SK-N-SH (cell line): ENCODE measurements at regions not wholly inside any gene's neighbourhood (a gene's known extent, or its start where the extent isn't known, plus 50 kb on each side); places are given as distances from the start of the nearest gene placed in this dataset.
"Not testable (repeated sequence)": the region's sequence is repeated elsewhere in the genome, so short reads cannot be mapped to it uniquely, and the experiment has no call there.

Experiments used
- CTCF ChIA-PET: fragments of 300-600, 350-600 bp; formaldehyde crosslinking; extraction: SDS; loops from one replicate; lab custom pipeline; 2021; lab: Yijun Ruan, JAX
- POLR2A ChIA-PET: fragments of 350-600 bp; sonication (Branson Sonifier 250); formaldehyde crosslinking; extraction: SDS; loops from one replicate; lab custom pipeline; 2020; ENCODE audit warnings: antibody characterized with exemption, inconsistent platforms; lab: Yijun Ruan, JAX
- DNase-seq: peaks from one replicate; pipeline ENCODE4 v3.0.0; 2012
- H2AFZ ChIP-seq: fragments of 200-600 bp; sonication (generic); 2 replicates; pipeline ENCODE4 v1.8.1; 2016; ENCODE audit warnings: antibody characterized with exemption, mild to moderate bottlenecking, low read depth
- H3F3A ChIP-seq: fragments of 200-600 bp; sonication (generic); replicated peaks from 2 replicates; pipeline ENCODE3; 2016; ENCODE audit warnings: antibody characterized with exemption, mild to moderate bottlenecking; ENCODE audit not compliant: insufficient read depth
- H3K27ac ChIP-seq, 2 experiments: fragments of 200-500 bp in 1 of 2; fragments of 200-600 bp in 1 of 2; sonication (Bioruptor generic) in 1 of 2; sonication (generic), shearing (Covaris generic) in 1 of 2; 2 replicates each; pipeline versions ENCODE4 v1.5.1 to v1.6.1; 2014 to 2016; ENCODE audit warnings: low read depth in 2 of 2, inconsistent platforms in 1 of 2, low read length in 1 of 2, mild to moderate bottlenecking in 1 of 2, mixed read lengths in 1 of 2
- H3K27me3 ChIP-seq: fragments of 200-600 bp; sonication (generic), shearing (Covaris generic); 2 replicates; pipeline ENCODE4 v1.6.1; 2016; ENCODE audit warnings: mixed run types; ENCODE audit not compliant: insufficient read depth
- H3K36me3 ChIP-seq, 2 experiments: fragments of 200-500 bp in 1 of 2; fragments of 200-600 bp in 1 of 2; sonication (Bioruptor generic) in 1 of 2; sonication (generic) in 1 of 2; replicated peaks in 1 of 2; 2 replicates each; pipeline versions ENCODE3 to v1.5.1; 2014 to 2016; ENCODE audit warnings: low read length in 1 of 2, mild to moderate bottlenecking in 1 of 2; ENCODE audit not compliant: insufficient read depth in 2 of 2, control insufficient read depth in 1 of 2
- H3K4me1 ChIP-seq, 2 experiments: fragments of 200-500 bp in 1 of 2; fragments of 200-600 bp in 1 of 2; sonication (Bioruptor generic) in 1 of 2; sonication (generic), shearing (Covaris generic) in 1 of 2; 2 replicates each; pipeline versions ENCODE4 v1.5.1 to v1.6.1; 2014 to 2016; ENCODE audit warnings: low read depth in 1 of 2, low read length in 1 of 2, mixed run types in 1 of 2; ENCODE audit not compliant: insufficient read depth in 2 of 2, control insufficient read depth in 1 of 2
- H3K4me2 ChIP-seq: fragments of 200-600 bp; sonication (generic), shearing (Covaris generic); 2 replicates; pipeline ENCODE4 v1.6.1; 2017; ENCODE audit warnings: mixed run types
- H3K4me3 ChIP-seq, 2 experiments: fragments of 200-500 bp in 1 of 2; fragments of 200-600 bp in 1 of 2; sonication (Bioruptor generic) in 1 of 2; sonication (generic), shearing (Covaris generic) in 1 of 2; 2 replicates each; pipeline versions ENCODE4 v1.5.1 to v1.8.1; 2014 to 2016; ENCODE audit warnings: low read depth in 2 of 2, inconsistent platforms in 1 of 2, low read length in 1 of 2, mild to moderate bottlenecking in 1 of 2, mixed read lengths in 1 of 2, moderate library complexity in 1 of 2
- H3K79me2 ChIP-seq: fragments of 200-600 bp; sonication (generic); 2 replicates; pipeline ENCODE4 v1.8.1; 2017; ENCODE audit warnings: mild to moderate bottlenecking; ENCODE audit not compliant: insufficient read depth
- H3K9ac ChIP-seq: fragments of 200-600 bp; sonication (generic); 2 replicates; pipeline ENCODE4 v1.6.1; 2017; ENCODE audit warnings: mixed run types
- H3K9me2 ChIP-seq: fragments of 200-600 bp; sonication (generic); 2 replicates; pipeline ENCODE4 v1.6.1; 2017; ENCODE audit warnings: mixed run types
- H3K9me3 ChIP-seq: fragments of 200-600 bp; sonication (generic); 2 replicates; pipeline ENCODE4 v1.6.1; 2017; ENCODE audit warnings: mixed run types, mild to moderate bottlenecking, moderate library complexity
- H4K20me1 ChIP-seq: fragments of 200-600 bp; sonication (generic); 2 replicates; pipeline ENCODE4 v1.6.1; 2017; ENCODE audit warnings: mild to moderate bottlenecking, mixed run types; ENCODE audit not compliant: insufficient read depth
- CHD2 ChIP-seq: fragments of 150-350 bp; IDR thresholded peaks from 2 replicates; pipeline ENCODE4 v1.6.1; 2018; ENCODE audit warnings: low read length; ENCODE audit not compliant: partially characterized antibody
- EZH2phosphoT487 ChIP-seq: fragments of 200-600 bp; sonication (generic); IDR thresholded peaks from 2 replicates; pipeline ENCODE4 v1.6.1; 2017; ENCODE audit warnings: low read depth, mixed run types, mild to moderate bottlenecking, antibody characterized with exemption, moderate library complexity, borderline replicate concordance
- FOXJ3 ChIP-seq: sonication (generic); formaldehyde crosslinking; IDR thresholded peaks from 2 replicates; pipeline ENCODE4 v1.5.1; 2020; ENCODE audit warnings: mild to moderate bottlenecking, missing genetic modification reagents
- MXI1 ChIP-seq: IDR thresholded peaks from 2 replicates; pipeline ENCODE4 v1.6.1; 2012; ENCODE audit warnings: mild to moderate bottlenecking, low read depth, low read length, improper control_type of control experiment
- NRF1 ChIP-seq: IDR thresholded peaks from 2 replicates; pipeline ENCODE4 v1.6.1; 2012; ENCODE audit warnings: low read depth, mild to moderate bottlenecking, low read length
- POLR2AphosphoS5 ChIP-seq: IDR thresholded peaks from 2 replicates; pipeline ENCODE4 v1.6.1; 2012; ENCODE audit warnings: low read depth, low read length
- RAD21 ChIP-seq: IDR thresholded peaks from 2 replicates; pipeline ENCODE4 v1.6.1; 2012; ENCODE audit warnings: mild to moderate bottlenecking, low read length
- RFX5 ChIP-seq: IDR thresholded peaks from 2 replicates; pipeline ENCODE4 v1.6.1; 2012; ENCODE audit warnings: mild to moderate bottlenecking, improper control_type of control experiment, low read length
- SIN3A ChIP-seq: IDR thresholded peaks from 2 replicates; pipeline ENCODE4 v1.6.1; 2012; ENCODE audit warnings: low read depth, mild to moderate bottlenecking, low read length, moderate library complexity, borderline replicate concordance
- SMC3 ChIP-seq: IDR thresholded peaks from 2 replicates; pipeline ENCODE4 v1.6.1; 2012; ENCODE audit warnings: low read depth, low read length, improper control_type of control experiment
- TCF12 ChIP-seq: IDR thresholded peaks from 2 replicates; pipeline ENCODE4 v1.4.0; 2012
- TEAD4 ChIP-seq: IDR thresholded peaks from 2 replicates; pipeline ENCODE4 v1.4.0; 2012; ENCODE audit warnings: mild to moderate bottlenecking, borderline replicate concordance; ENCODE audit not compliant: insufficient read depth
- USF1 ChIP-seq: IDR thresholded peaks from 2 replicates; pipeline ENCODE4 v1.4.0; 2012; ENCODE audit warnings: low read depth, borderline replicate concordance
- USF2 ChIP-seq: fragments of 150-350 bp; IDR thresholded peaks from 2 replicates; pipeline ENCODE4 v1.6.1; 2017; ENCODE audit warnings: antibody characterized with exemption, low read length, low read depth, borderline replicate concordance
- YY1 ChIP-seq: IDR thresholded peaks from 2 replicates; pipeline ENCODE4 v1.4.0; 2012; ENCODE audit warnings: low read depth, mild to moderate bottlenecking
- WGBS: methylation state at CpG from one replicate; pipeline ENCODE4 v1.1.6; 2017; ENCODE audit warnings: low lambda C conversion rate; 5-methylcytosine and 5-hydroxymethylcytosine counted together
- TF ChIP-seq, protein P1 (sequence below): IDR thresholded peaks from 2 replicates; pipeline ENCODE4; 2012
- TF ChIP-seq, protein P2 (sequence below): fragments of 200-600 bp; sonication (generic); IDR thresholded peaks from 2 replicates; pipeline ENCODE4 v1.6.1; 2017; ENCODE audit warnings: antibody characterized with exemption, mild to moderate bottlenecking, moderate library complexity

- Histone ChIP-seq H3K4me2 (no peak overlapping the region), H3K9ac (no peak overlapping the region), H3K79me2 (no peaks in the 10 kb centered on the region), H3K36me3 (no peaks in the 10 kb centered on the region), H3K4me3 (no peak overlapping the region), H3F3A (peaks cover 16% of the 10 kb centered on the region), H3K27me3 (no peaks in the 10 kb centered on the region), H3K4me1 (peaks cover 0 to 3% of the 10 kb centered on the region in 2 experiments; a peak in 2 of 4 replicates), H2AFZ (no peak overlapping the region), H3K9me3 (no peaks in the 10 kb centered on the region)
- ChIA-PET POLR2A (no interaction called here), CTCF (interaction anchor here (0.8 to 1.5 kb wide), 3 partner anchors 15 to 41 kb away, joined by 3 to 4 read pairs (median 4); no protein-coding TSS in a partner anchor)
- 96% methylated on average over 2 of the region's 2 CpGs for WGBS
- no peak for DNase-seq
- TF ChIP-seq NRF1 (no peak), RFX5 (no peak), MXI1 (no peak), SMC3 (no peak), SIN3A (no peak), USF2 (no peak), EZH2phosphoT487 (no peak), TCF12 (no peak), POLR2AphosphoS5 (no peak)
- TF ChIP-seq, protein P1, sequence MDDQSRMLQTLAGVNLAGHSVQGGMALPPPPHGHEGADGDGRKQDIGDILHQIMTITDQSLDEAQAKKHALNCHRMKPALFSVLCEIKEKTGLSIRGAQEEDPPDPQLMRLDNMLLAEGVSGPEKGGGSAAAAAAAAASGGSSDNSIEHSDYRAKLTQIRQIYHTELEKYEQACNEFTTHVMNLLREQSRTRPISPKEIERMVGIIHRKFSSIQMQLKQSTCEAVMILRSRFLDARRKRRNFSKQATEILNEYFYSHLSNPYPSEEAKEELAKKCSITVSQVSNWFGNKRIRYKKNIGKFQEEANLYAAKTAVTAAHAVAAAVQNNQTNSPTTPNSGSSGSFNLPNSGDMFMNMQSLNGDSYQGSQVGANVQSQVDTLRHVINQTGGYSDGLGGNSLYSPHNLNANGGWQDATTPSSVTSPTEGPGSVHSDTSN = no peak
- TF ChIP-seq, all 33 proteins: peak for 0
- no peak overlapping the region for H3K27ac ChIP-seq
- no peaks in the 10 kb centered on the region for H4K20me1 ChIP-seq
- no peaks in the 10 kb centered on the region for H3K9me2 ChIP-seq
These were observed 218.3 kb upstream of the STXBP5 start for GRCh38 chr6:146985966-146986365.

- H3K27ac ChIP-seq, H3K4me1 ChIP-seq, H3K9ac ChIP-seq, DNase-seq, H4K20me1 ChIP-seq, H3K9me2 ChIP-seq, H3K4me3 ChIP-seq, H3K36me3 ChIP-seq, POLR2A ChIA-PET, H3K4me2 ChIP-seq, H3K9me3 ChIP-seq, H3K79me2 ChIP-seq, H2AFZ ChIP-seq, H3K27me3 ChIP-seq, CTCF ChIA-PET: not testable (repeated sequence)
- WGBS = 79% methylated on average over 1 of the region's 1 CpG
- peaks cover 22% of the 10 kb centered on the region for H3F3A ChIP-seq
These were observed 216.3 kb upstream of the STXBP5 start for GRCh38 chr6:146987938-146988337.

DNA sequence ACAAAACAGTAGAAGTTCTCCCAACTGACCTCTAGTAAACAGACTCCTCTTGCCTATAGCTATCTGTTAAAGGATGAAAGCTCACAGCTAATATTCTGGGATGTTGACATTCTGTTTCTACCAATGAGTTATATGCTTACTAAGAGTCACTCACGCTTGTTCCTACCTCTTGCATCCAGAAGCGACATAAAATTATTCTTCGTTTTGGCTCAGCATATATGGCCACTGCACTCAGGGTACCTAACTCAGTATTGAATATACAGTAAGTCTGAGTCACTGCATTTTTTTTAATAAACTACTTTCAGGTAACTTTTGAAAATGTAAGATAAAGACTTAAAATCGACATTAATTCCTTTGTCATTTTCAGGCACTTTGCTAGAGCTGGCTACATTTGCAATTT, 214.4 kb upstream of the STXBP5 start:
- no peaks in the 10 kb centered on the region for H3K27me3 ChIP-seq
- peaks cover 22% of the 10 kb centered on the region for H3F3A ChIP-seq
- H3K9ac ChIP-seq = no peak overlapping the region
- POLR2A ChIA-PET = no interaction called here
- H3K27ac ChIP-seq = peak overlapping the region; percentile 39 to 64; a peak in 3 of 4 replicates
- H3K36me3 ChIP-seq = no peaks in the 10 kb centered on the region
- H3K4me2 ChIP-seq = no peak overlapping the region
- peaks cover 0 to 3% of the 10 kb centered on the region in 2 experiments; a peak in 1 of 4 replicates for H3K4me1 ChIP-seq
- WGBS = 84% methylated on average over 4 of the region's 4 CpGs
- CTCF ChIA-PET = interaction anchor here (1.1 kb wide), 1 partner anchor 45 kb away, joined by 3 read pairs; no protein-coding TSS in a partner anchor
- H3K79me2 ChIP-seq = no peaks in the 10 kb centered on the region
- no peak for DNase-seq
- no peak overlapping the region for H3K4me3 ChIP-seq
- no peaks in the 10 kb centered on the region for H3K9me3 ChIP-seq
- H4K20me1 ChIP-seq = no peaks in the 10 kb centered on the region
- no peaks in the 10 kb centered on the region for H3K9me2 ChIP-seq
- no peak overlapping the region for H2AFZ ChIP-seq
- TF ChIP-seq, protein P1 = no peak
- TF ChIP-seq USF1 = no peak
- no peak for TF ChIP-seq YY1
- no peak for TF ChIP-seq CHD2
- TF ChIP-seq TEAD4 = no peak
- no peak for TF ChIP-seq EZH2phosphoT487
- no peak for TF ChIP-seq NRF1
- TF ChIP-seq, protein P2, sequence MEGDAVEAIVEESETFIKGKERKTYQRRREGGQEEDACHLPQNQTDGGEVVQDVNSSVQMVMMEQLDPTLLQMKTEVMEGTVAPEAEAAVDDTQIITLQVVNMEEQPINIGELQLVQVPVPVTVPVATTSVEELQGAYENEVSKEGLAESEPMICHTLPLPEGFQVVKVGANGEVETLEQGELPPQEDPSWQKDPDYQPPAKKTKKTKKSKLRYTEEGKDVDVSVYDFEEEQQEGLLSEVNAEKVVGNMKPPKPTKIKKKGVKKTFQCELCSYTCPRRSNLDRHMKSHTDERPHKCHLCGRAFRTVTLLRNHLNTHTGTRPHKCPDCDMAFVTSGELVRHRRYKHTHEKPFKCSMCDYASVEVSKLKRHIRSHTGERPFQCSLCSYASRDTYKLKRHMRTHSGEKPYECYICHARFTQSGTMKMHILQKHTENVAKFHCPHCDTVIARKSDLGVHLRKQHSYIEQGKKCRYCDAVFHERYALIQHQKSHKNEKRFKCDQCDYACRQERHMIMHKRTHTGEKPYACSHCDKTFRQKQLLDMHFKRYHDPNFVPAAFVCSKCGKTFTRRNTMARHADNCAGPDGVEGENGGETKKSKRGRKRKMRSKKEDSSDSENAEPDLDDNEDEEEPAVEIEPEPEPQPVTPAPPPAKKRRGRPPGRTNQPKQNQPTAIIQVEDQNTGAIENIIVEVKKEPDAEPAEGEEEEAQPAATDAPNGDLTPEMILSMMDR = no peak
- TF ChIP-seq RAD21 = no peak
- TF ChIP-seq FOXJ3 (CRISPR knock-in tag) = no peak
